ENCODE measurements at regions not wholly inside any gene's neighbourhood (a gene's known extent, or its start where the extent isn't known, plus 50 kb on each side); places are given as distances from the start of the nearest gene placed in this dataset.

DNA sequence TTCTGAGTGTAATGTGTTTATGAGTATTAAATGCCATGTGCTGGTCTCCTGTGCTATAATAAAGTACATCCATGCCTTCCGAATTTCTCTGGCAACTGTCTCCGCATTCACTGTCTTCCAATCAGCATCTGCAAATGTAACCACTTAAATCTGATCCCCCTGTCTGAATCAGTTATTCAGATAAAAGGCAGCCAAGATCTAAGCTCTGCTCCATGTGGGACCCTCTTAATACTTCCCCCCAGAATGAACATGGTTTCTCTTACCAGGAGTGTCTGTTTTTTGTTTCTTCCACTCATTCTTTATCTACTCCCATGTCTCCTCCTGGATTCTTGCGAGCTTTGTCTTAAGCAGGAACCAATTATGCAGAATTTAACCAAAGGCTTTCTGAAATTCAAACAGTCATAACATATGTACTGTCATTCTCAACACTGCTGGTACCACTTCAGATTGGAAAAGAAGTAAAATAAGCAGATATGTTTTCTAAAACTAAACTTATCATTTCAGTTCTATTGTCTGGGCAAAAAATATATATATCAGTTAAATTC is 996.7 kb upstream of the FLRT2 start:
- Histone ChIP-seq H3K27me3 (no peaks in the 10 kb centered on the region), H3K36me3 (no peaks in the 10 kb centered on the region), H3K27ac (no peak overlapping the region), H3K4me1 (no peaks in the 10 kb centered on the region), H3K4me3 (no peak overlapping the region), H3K9me3 (no peaks in the 10 kb centered on the region)
- TF ChIP-seq POLR2A (IDR thresholded peaks at IDR 0.05) = no peak
- no peak for TF ChIP-seq EP300 (IDR thresholded peaks at IDR 0.05)
- TF ChIP-seq, protein P1, sequence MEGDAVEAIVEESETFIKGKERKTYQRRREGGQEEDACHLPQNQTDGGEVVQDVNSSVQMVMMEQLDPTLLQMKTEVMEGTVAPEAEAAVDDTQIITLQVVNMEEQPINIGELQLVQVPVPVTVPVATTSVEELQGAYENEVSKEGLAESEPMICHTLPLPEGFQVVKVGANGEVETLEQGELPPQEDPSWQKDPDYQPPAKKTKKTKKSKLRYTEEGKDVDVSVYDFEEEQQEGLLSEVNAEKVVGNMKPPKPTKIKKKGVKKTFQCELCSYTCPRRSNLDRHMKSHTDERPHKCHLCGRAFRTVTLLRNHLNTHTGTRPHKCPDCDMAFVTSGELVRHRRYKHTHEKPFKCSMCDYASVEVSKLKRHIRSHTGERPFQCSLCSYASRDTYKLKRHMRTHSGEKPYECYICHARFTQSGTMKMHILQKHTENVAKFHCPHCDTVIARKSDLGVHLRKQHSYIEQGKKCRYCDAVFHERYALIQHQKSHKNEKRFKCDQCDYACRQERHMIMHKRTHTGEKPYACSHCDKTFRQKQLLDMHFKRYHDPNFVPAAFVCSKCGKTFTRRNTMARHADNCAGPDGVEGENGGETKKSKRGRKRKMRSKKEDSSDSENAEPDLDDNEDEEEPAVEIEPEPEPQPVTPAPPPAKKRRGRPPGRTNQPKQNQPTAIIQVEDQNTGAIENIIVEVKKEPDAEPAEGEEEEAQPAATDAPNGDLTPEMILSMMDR (IDR thresholded peaks at IDR 0.05) = no peak
- TF ChIP-seq POLR2AphosphoS5 (IDR thresholded peaks at IDR 0.05) = no peak
- 85% methylated on average over 3 of the region's 3 CpGs for WGBS
- no peak for DNase-seq (ENCODE audit: low spot score in 2 of 2)

DNA sequence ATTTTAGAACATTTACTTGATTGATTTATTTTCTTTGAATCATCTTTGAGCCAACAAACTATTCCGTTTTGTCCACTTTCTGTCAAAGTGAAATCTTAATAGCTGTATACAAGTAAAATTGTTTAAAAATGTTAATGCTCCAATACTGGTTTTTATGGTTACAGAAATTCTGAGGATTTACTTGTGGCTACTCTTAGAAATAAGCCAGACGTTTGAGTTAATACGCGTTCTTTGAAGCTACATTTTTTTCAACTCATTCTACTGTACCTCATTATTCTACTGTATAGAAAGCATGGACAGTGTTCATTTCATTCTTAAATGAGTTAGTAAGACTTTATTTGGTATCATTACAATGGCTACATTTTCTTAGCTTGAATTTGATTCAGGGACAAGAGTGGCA is 996.2 kb upstream of the FLRT2 start:
- TF ChIP-seq POLR2A (IDR thresholded peaks at IDR 0.05) = no peak
- TF ChIP-seq POLR2AphosphoS5 (IDR thresholded peaks at IDR 0.05) = no peak
- TF ChIP-seq, protein P1 (IDR thresholded peaks at IDR 0.05) = no peak
- no peak for TF ChIP-seq EP300 (IDR thresholded peaks at IDR 0.05)
- Histone ChIP-seq H3K9me3 (no peaks in the 10 kb centered on the region), H3K36me3 (no peaks in the 10 kb centered on the region), H3K4me3 (no peak overlapping the region), H3K27ac (no peak overlapping the region), H3K27me3 (no peaks in the 10 kb centered on the region), H3K4me1 (no peaks in the 10 kb centered on the region)
- WGBS = 90% methylated on average over 4 of the region's 4 CpGs
- DNase-seq (ENCODE audit: low spot score in 2 of 2) = no peak

DNA sequence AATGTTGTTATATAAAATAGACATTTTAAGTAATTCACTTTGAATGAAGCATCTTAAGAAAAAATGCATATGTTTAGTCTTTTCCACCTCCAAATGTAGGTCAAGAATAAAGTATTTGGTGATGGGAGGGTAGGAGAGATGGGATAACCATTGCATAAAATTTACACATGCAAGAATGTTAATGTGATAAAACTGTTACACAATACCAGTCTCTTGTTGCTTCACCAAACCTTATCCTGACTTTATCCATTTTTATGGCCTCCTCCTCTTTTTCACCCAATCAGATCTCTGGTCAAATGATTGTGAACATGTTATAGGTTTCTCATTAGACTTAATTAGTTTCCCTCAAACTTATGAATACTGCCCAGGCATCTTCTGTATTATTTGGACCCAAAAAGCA is 994.5 kb upstream of the FLRT2 start:
- no peak for DNase-seq (ENCODE audit: low spot score in 2 of 2)
- H3K36me3 ChIP-seq = no peaks in the 10 kb centered on the region
- H3K4me3 ChIP-seq = no peak overlapping the region
- no peaks in the 10 kb centered on the region for H3K27me3 ChIP-seq
- no peak for TF ChIP-seq POLR2AphosphoS5 (IDR thresholded peaks at IDR 0.05)
- no peak for TF ChIP-seq POLR2A (IDR thresholded peaks at IDR 0.05)
- TF ChIP-seq, protein P1 (IDR thresholded peaks at IDR 0.05) = no peak
- no peak for TF ChIP-seq EP300 (IDR thresholded peaks at IDR 0.05)
- no peak overlapping the region for H3K27ac ChIP-seq
- H3K9me3 ChIP-seq = no peaks in the 10 kb centered on the region
- no peaks in the 10 kb centered on the region for H3K4me1 ChIP-seq

DNA sequence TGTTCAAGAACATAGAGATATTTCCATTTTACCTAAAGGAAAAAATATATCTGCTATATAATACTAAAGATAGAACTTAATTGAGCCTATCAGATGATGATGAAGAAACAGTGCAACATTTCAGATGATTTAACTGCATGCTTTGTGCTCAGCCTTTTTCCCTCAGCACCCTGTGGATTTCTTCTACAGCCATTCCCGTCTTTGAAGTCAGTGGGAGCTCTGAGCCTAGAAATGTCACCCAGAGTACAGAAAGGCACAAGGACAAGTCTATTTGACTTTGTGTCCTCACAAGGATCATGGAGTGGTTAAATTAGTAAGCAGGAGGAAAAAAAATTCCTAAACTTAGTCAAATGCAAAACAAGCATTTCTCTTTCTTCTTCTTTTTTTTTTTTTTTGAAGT is 994.0 kb upstream of the FLRT2 start:
- Histone ChIP-seq H3K36me3 (no peaks in the 10 kb centered on the region), H3K4me1 (no peaks in the 10 kb centered on the region), H3K4me3 (no peak overlapping the region), H3K27me3 (no peaks in the 10 kb centered on the region), H3K9me3 (no peaks in the 10 kb centered on the region), H3K27ac (no peak overlapping the region)
- TF ChIP-seq EP300 (IDR thresholded peaks at IDR 0.05) (no peak), POLR2A (IDR thresholded peaks at IDR 0.05) (no peak), POLR2AphosphoS5 (IDR thresholded peaks at IDR 0.05) (no peak)
- TF ChIP-seq, protein P1 (IDR thresholded peaks at IDR 0.05) = no peak
- no peak for DNase-seq (ENCODE audit: low spot score in 2 of 2)
- WGBS = 78% methylated on average over 1 of the region's 1 CpG

DNA sequence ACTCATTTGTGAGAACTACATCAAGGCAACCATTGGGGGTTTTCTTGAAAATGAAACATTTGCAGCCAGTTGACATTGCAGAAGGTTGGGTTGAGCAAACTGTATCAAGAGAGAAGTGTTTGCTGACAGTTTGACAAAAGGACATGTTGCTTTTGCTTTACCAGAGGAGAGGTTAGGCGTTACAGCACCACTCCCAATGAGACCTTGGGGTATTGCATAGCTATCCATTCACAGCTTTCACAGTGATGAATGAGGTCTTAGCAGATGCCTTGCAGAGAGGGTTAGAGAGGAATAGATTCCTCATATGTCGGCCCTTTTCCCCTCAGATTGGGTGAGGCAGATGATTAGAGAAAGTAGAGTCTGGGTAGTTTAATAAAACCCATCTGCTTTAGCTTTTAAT is 988.9 kb upstream of the FLRT2 start:
- no peaks in the 10 kb centered on the region for H3K36me3 ChIP-seq
- H3K27ac ChIP-seq = no peak overlapping the region
- no peak for DNase-seq (ENCODE audit: low spot score in 2 of 2)
- 43% methylated on average over 2 of the region's 2 CpGs for WGBS
- H3K9me3 ChIP-seq = no peaks in the 10 kb centered on the region
- H3K27me3 ChIP-seq = no peaks in the 10 kb centered on the region
- H3K4me1 ChIP-seq = no peaks in the 10 kb centered on the region
- no peak for TF ChIP-seq POLR2AphosphoS5 (IDR thresholded peaks at IDR 0.05)
- TF ChIP-seq, protein P1 (IDR thresholded peaks at IDR 0.05) = no peak
- TF ChIP-seq EP300 (IDR thresholded peaks at IDR 0.05) = no peak
- TF ChIP-seq POLR2A (IDR thresholded peaks at IDR 0.05) = no peak
- H3K4me3 ChIP-seq = no peak overlapping the region
